OCI-LY1 (cell line): ENCODE measurements at regions not wholly inside any gene's neighbourhood (a gene's known extent, or its start where the extent isn't known, plus 50 kb on each side); places are given as distances from the start of the nearest gene placed in this dataset.

ENCODE experiments used
- EZH2 ChIP-seq: fragments of 200-600 bp; sonication (generic), shearing (Covaris generic); IDR thresholded peaks from 2 replicates; pipeline ENCODE4 v1.8.0; 2017; ENCODE audit warnings: borderline replicate concordance, mixed run types, mild to moderate bottlenecking, antibody characterized with exemption, low read length, moderate library complexity, mixed read lengths
- TF ChIP-seq, protein P1 (sequence below): fragments of 200-600 bp; sonication (generic), shearing (Covaris generic); IDR thresholded peaks from 2 replicates; pipeline ENCODE4 v1.5.1; 2017; ENCODE audit warnings: mild to moderate bottlenecking, antibody characterized with exemption, low read length, moderate library complexity, mixed read lengths

GRCh38 chr12:89936631-89937030 is 228.0 kb upstream of the ATP2B1 start:
- TF ChIP-seq, protein P1, sequence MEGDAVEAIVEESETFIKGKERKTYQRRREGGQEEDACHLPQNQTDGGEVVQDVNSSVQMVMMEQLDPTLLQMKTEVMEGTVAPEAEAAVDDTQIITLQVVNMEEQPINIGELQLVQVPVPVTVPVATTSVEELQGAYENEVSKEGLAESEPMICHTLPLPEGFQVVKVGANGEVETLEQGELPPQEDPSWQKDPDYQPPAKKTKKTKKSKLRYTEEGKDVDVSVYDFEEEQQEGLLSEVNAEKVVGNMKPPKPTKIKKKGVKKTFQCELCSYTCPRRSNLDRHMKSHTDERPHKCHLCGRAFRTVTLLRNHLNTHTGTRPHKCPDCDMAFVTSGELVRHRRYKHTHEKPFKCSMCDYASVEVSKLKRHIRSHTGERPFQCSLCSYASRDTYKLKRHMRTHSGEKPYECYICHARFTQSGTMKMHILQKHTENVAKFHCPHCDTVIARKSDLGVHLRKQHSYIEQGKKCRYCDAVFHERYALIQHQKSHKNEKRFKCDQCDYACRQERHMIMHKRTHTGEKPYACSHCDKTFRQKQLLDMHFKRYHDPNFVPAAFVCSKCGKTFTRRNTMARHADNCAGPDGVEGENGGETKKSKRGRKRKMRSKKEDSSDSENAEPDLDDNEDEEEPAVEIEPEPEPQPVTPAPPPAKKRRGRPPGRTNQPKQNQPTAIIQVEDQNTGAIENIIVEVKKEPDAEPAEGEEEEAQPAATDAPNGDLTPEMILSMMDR = no peak
- TF ChIP-seq EZH2 = no peak
